ENCODE measurements at regions not wholly inside any gene's neighbourhood (a gene's known extent, or its start where the extent isn't known, plus 50 kb on each side); places are given as distances from the start of the nearest gene placed in this dataset.

DNA sequence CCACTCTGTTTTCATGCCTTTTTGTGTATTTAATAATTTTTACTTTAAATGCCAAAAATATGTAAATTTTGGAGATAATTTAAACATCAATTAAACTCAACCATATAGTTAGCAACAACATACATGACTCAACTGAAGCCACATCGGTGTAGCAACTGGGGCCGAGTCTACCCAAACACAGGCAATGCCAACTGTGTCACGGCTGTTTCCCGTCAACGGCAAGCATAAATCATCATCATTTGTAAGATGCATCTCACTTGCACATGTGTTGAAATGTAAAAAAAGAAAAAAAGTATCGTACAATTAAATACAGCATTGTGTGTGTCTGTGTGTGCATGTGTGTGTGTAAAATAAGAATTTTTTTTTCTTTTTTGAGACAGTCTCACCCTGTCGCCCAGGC, 160.1 kb upstream of the TAS2R1 start (continued):
- TF ChIP-seq ATF3 (IDR thresholded peaks at IDR 0.05) (no peak), HNF4A (conservative IDR thresholded peaks at IDR 0.05) (no peak), TAF1 (conservative IDR thresholded peaks at IDR 0.05) (no peak), CTCF (IDR thresholded peaks at IDR 0.05; ENCODE audit: low read depth, low read length, missing input control) (no peak)

DNA sequence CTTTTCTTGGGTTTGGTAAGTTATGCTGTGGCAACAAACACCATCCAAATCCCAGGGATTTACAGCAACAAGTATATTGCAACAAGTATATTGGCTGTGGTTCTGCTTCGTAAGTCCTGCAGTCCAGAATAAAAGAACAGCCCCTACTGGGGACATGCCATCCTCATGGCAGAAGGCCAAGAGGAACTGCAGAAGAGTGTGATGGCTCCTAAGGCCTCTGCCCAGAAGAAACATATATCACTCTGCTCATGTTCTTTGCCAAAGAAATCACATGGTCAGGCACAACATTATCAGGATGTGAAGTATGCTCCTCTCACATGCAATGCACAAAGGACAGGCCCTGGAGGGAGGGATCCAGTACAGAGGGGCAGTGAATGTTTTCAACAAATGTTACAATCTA, 159.6 kb upstream of the TAS2R1 start:
- Histone ChIP-seq H3K4me1 (ENCODE audit: control insufficient read depth in 4 of 4, insufficient read depth in 4 of 4, low read length in 3 of 4) (no peaks in the 10 kb centered on the region), H3K27me3 (ENCODE audit: control insufficient read depth in 4 of 4, insufficient read depth in 4 of 4, low read length in 3 of 4) (no peaks in the 10 kb centered on the region), H3K36me3 (ENCODE audit: control insufficient read depth in 4 of 4, insufficient read depth in 3 of 4, low read depth in 1 of 4, low read length in 3 of 4) (no peaks in the 10 kb centered on the region), H3K27ac (ENCODE audit: low read depth in 1 of 2, low read length in 2 of 2) (no peak overlapping the region), H3K9ac (ENCODE audit: low read depth in 1 of 2, low read length in 2 of 2) (no peak overlapping the region), H3K4me3 (ENCODE audit: low read depth in 1 of 3, low read length in 3 of 3) (no peak overlapping the region), H3K9me3 (ENCODE audit: control insufficient read depth in 4 of 4, low read length in 3 of 4) (no peaks in the 10 kb centered on the region)
- WGBS: 85% methylated on average over 1 of the region's 1 CpG
- DNase-seq (ENCODE audit: low spot score): no peak
- no peak for TF ChIP-seq MAX (IDR thresholded peaks at IDR 0.05)
- no peak for TF ChIP-seq CTCF (IDR thresholded peaks at IDR 0.05; ENCODE audit: low read depth, low read length, missing input control)
- no peak for TF ChIP-seq EGR1 (IDR thresholded peaks at IDR 0.05; ENCODE audit: low read depth in 2 of 2)
- no peak for TF ChIP-seq HNF4G (IDR thresholded peaks at IDR 0.05)
- no peak for TF ChIP-seq REST (IDR thresholded peaks at IDR 0.05)

- Histone ChIP-seq H3K9me3 (ENCODE audit: control insufficient read depth in 4 of 4, low read length in 3 of 4) (no peaks in the 10 kb centered on the region), H3K36me3 (ENCODE audit: control insufficient read depth in 4 of 4, insufficient read depth in 3 of 4, low read depth in 1 of 4, low read length in 3 of 4) (no peaks in the 10 kb centered on the region), H3K9ac (ENCODE audit: low read depth in 1 of 2, low read length in 2 of 2) (no peak overlapping the region), H3K4me1 (ENCODE audit: control insufficient read depth in 4 of 4, insufficient read depth in 4 of 4, low read length in 3 of 4) (no peaks in the 10 kb centered on the region), H3K4me3 (ENCODE audit: low read depth in 1 of 3, low read length in 3 of 3) (no peak overlapping the region), H3K27me3 (ENCODE audit: control insufficient read depth in 4 of 4, insufficient read depth in 4 of 4, low read length in 3 of 4) (no peaks in the 10 kb centered on the region), H3K27ac (ENCODE audit: low read depth in 1 of 2, low read length in 2 of 2) (no peak overlapping the region)
- DNase-seq (ENCODE audit: low spot score): no peak
- 26% methylated on average over 8 of the region's 8 CpGs for WGBS
- TF ChIP-seq JUND (IDR thresholded peaks at IDR 0.05) (no peak), GABPA (IDR thresholded peaks at IDR 0.05 in 1 of 2, conservative IDR thresholded peaks at IDR 0.05 in 1 of 2) (no peak), FOXA1 (IDR thresholded peaks at IDR 0.05) (no peak), NR2F2 (IDR thresholded peaks at IDR 0.05) (no peak), HNF4G (IDR thresholded peaks at IDR 0.05) (no peak), FOXA2 (IDR thresholded peaks at IDR 0.05) (no peak), ATF3 (IDR thresholded peaks at IDR 0.05) (no peak), MAX (IDR thresholded peaks at IDR 0.05) (no peak), EGR1 (IDR thresholded peaks at IDR 0.05; ENCODE audit: low read depth in 2 of 2) (no peak), SP1 (IDR thresholded peaks at IDR 0.05) (no peak), ZBTB33 (IDR thresholded peaks at IDR 0.05) (no peak), TAF1 (conservative IDR thresholded peaks at IDR 0.05) (no peak), RAD21 (IDR thresholded peaks at IDR 0.05) (no peak)
These were observed 157.9 kb upstream of the TAS2R1 start for GRCh38 chr5:9787861-9788600.
